Peyer's patch (tissue), 4 donors: ENCODE measurements at regions not wholly inside any gene's neighbourhood (a gene's known extent, or its start where the extent isn't known, plus 50 kb on each side); places are given as distances from the start of the nearest gene placed in this dataset.

Source experiments
- CTCF ChIP-seq, 6 experiments: fragments of 450-650 bp in 4 of 6; fragments of 200-600 bp in 2 of 6; sonication (generic) in 1 of 6; IDR thresholded peaks; one replicate each; pipeline ENCODE4 v1.5.1; 2017 to 2019; ENCODE audit warnings: antibody characterized with exemption in 6 of 6, mild to moderate bottlenecking in 3 of 6, moderate library complexity in 1 of 6
- POLR2A ChIP-seq, 2 donors: fragments of 450-650 bp; IDR thresholded peaks; one replicate each; pipeline ENCODE4 v1.5.1; 2017; ENCODE audit warnings: antibody characterized with exemption in 2 of 2, mild to moderate bottlenecking in 2 of 2, moderate library complexity in 2 of 2

DNA sequence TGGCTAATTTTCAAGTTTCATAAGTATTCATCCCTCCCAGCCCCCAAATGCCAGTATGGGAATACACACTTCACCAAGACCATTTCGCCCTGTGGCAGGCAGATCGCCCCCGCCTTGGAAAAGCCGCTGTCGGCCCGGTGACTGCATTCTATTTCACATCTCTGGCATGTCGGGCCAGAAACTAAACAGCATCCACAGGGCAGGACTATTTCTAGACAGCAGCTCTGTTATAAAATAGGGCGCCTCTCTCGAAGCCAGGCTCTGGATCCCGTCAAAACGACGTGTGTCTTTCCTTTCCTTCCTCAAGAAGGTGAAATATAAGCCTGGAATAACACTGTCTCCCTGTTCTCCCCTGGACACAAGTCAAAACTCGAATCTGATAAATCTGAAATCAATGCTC lies 56.8 kb downstream of the GSC start:
- TF ChIP-seq CTCF (IDR thresholded peaks at IDR 0.05) (no peak), POLR2A (IDR thresholded peaks at IDR 0.05) (no peak)
